Karpas-422 (cell line): ENCODE measurements at regions not wholly inside any gene's neighbourhood (a gene's known extent, or its start where the extent isn't known, plus 50 kb on each side); places are given as distances from the start of the nearest gene placed in this dataset.

Experiments
- DNase-seq: peaks from one replicate; pipeline ENCODE4 v3.0.0-alpha.2; 2015
- H2AFZ ChIP-seq: fragments of 200-600 bp; sonication (generic); 2 replicates; pipeline ENCODE4 v1.6.1; 2014; ENCODE audit warnings: antibody characterized with exemption, low read length, mixed read lengths
- H3K27ac ChIP-seq: fragments of 200-600 bp; sonication (generic); 2 replicates; pipeline ENCODE4 v1.5.1; 2014; ENCODE audit warnings: mild to moderate bottlenecking, low read length, moderate library complexity
- H3K27me3 ChIP-seq: fragments of 200-600 bp; sonication (generic); 2 replicates; pipeline ENCODE4 v1.6.1; 2014; ENCODE audit warnings: low read length, mixed read lengths
- H3K36me3 ChIP-seq: fragments of 200-600 bp; sonication (generic); 2 replicates; pipeline ENCODE4 v1.6.1; 2014; ENCODE audit warnings: low read length, mixed read lengths; ENCODE audit not compliant: insufficient read depth
- H3K4me1 ChIP-seq: fragments of 200-600 bp; sonication (generic); 2 replicates; pipeline ENCODE4 v1.6.1; 2014; ENCODE audit warnings: mild to moderate bottlenecking, low read length, mixed read lengths
- H3K4me2 ChIP-seq: fragments of 200-600 bp; sonication (generic); 2 replicates; pipeline ENCODE4 v1.6.1; 2014; ENCODE audit warnings: low read length, low read depth, mild to moderate bottlenecking; ENCODE audit not compliant: poor library complexity, severe bottlenecking
- H3K4me3 ChIP-seq: fragments of 200-600 bp; sonication (generic); 2 replicates; pipeline ENCODE4 v1.5.1; 2014; ENCODE audit warnings: mild to moderate bottlenecking, antibody characterized with exemption, low read length, mixed read lengths
- H3K79me2 ChIP-seq: fragments of 200-600 bp; sonication (generic); 2 replicates; pipeline ENCODE4 v1.6.1; 2014; ENCODE audit warnings: mild to moderate bottlenecking, low read length, mixed read lengths
- H3K9ac ChIP-seq: fragments of 200-600 bp; sonication (generic); 2 replicates; pipeline ENCODE4 v1.6.0; 2014; ENCODE audit warnings: low read length
- H3K9me2 ChIP-seq: fragments of 200-600 bp; sonication (generic), shearing (Covaris generic); replicated peaks from 2 replicates; pipeline ENCODE4 v1.6.0; 2014; ENCODE audit warnings: mild to moderate bottlenecking, low read length, moderate library complexity; ENCODE audit not compliant: insufficient read depth
- H3K9me3 ChIP-seq: fragments of 300-700, 200-600 bp; sonication (generic); 2 replicates; pipeline ENCODE4 v1.6.1; 2014; ENCODE audit warnings: low read length, mixed read lengths
- H4K20me1 ChIP-seq: fragments of 200-600 bp; sonication (generic); 2 replicates; pipeline ENCODE4 v1.6.1; 2014; ENCODE audit warnings: mild to moderate bottlenecking, antibody characterized with exemption, low read length, low read depth; ENCODE audit not compliant: insufficient read depth

GRCh38 chr6:164502833-164503232 lies 806.6 kb downstream of the C6orf118 start:
- no peaks in the 10 kb centered on the region for H3K36me3 ChIP-seq
- no peak overlapping the region for H3K4me3 ChIP-seq
- no peaks in the 10 kb centered on the region; the same call in 1 of the 2 replicates for H3K4me1 ChIP-seq
- no peaks in the 10 kb centered on the region for H3K79me2 ChIP-seq
- H2AFZ ChIP-seq = no peak overlapping the region
- H3K27ac ChIP-seq = no peak overlapping the region
- no peaks in the 10 kb centered on the region for H3K9me2 ChIP-seq
- peaks cover 9% of the 10 kb centered on the region for H3K9me3 ChIP-seq
- no peak overlapping the region for H3K4me2 ChIP-seq
- no peaks in the 10 kb centered on the region for H4K20me1 ChIP-seq
- H3K27me3 ChIP-seq = no peaks in the 10 kb centered on the region
- no peak overlapping the region for H3K9ac ChIP-seq
- no peak for DNase-seq

GRCh38 chr6:164495882-164496495 lies 813.4 kb downstream of the C6orf118 start:
- Histone ChIP-seq H2AFZ (no peak overlapping the region), H3K9me2 (no peaks in the 10 kb centered on the region), H3K36me3 (no peaks in the 10 kb centered on the region), H4K20me1 (no peaks in the 10 kb centered on the region), H3K4me2 (no peak overlapping the region), H3K4me1 (no peaks in the 10 kb centered on the region), H3K79me2 (no peaks in the 10 kb centered on the region), H3K4me3 (no peak overlapping the region), H3K9me3 (peaks cover 13% of the 10 kb centered on the region), H3K27ac (no peak overlapping the region), H3K9ac (no peak overlapping the region), H3K27me3 (no peaks in the 10 kb centered on the region)
- no peak for DNase-seq

GRCh38 chr6:164478426-164478825 lies 831.0 kb downstream of the C6orf118 start:
- H3K79me2 ChIP-seq = no peaks in the 10 kb centered on the region
- H3K9ac ChIP-seq = no peak overlapping the region
- no peak overlapping the region for H3K27ac ChIP-seq
- no peaks in the 10 kb centered on the region for H3K4me1 ChIP-seq
- no peak overlapping the region for H3K4me2 ChIP-seq
- H4K20me1 ChIP-seq = no peaks in the 10 kb centered on the region
- no peak for DNase-seq
- H2AFZ ChIP-seq = no peak overlapping the region
- H3K27me3 ChIP-seq = no peaks in the 10 kb centered on the region
- H3K36me3 ChIP-seq = no peaks in the 10 kb centered on the region
- H3K9me2 ChIP-seq = no peaks in the 10 kb centered on the region
- no peak overlapping the region for H3K4me3 ChIP-seq
- peaks cover 9% of the 10 kb centered on the region for H3K9me3 ChIP-seq

- H3K36me3 ChIP-seq = no peaks in the 10 kb centered on the region
- no peaks in the 10 kb centered on the region for H3K4me1 ChIP-seq
- no peak overlapping the region for H2AFZ ChIP-seq
- H3K4me2 ChIP-seq = no peak overlapping the region
- peaks cover 6% of the 10 kb centered on the region for H3K9me3 ChIP-seq
- H3K9me2 ChIP-seq = no peaks in the 10 kb centered on the region
- H3K4me3 ChIP-seq = no peak overlapping the region
- no peaks in the 10 kb centered on the region for H3K27me3 ChIP-seq
- H3K27ac ChIP-seq = no peak overlapping the region
- no peaks in the 10 kb centered on the region for H4K20me1 ChIP-seq
- H3K79me2 ChIP-seq = no peaks in the 10 kb centered on the region
- DNase-seq = no peak
- H3K9ac ChIP-seq = no peak overlapping the region
Measured at GRCh38 chr6:164477790-164478189, 831.6 kb downstream of the C6orf118 start.

- no peaks in the 10 kb centered on the region for H4K20me1 ChIP-seq
- no peaks in the 10 kb centered on the region for H3K27me3 ChIP-seq
- no peak overlapping the region for H3K4me2 ChIP-seq
- no peak overlapping the region for H3K4me3 ChIP-seq
- peaks cover 5% of the 10 kb centered on the region for H3K9me3 ChIP-seq
- no peak for DNase-seq
- H3K9me2 ChIP-seq = no peaks in the 10 kb centered on the region
- no peak overlapping the region for H3K9ac ChIP-seq
- no peaks in the 10 kb centered on the region for H3K36me3 ChIP-seq
- H3K79me2 ChIP-seq = no peaks in the 10 kb centered on the region
- H2AFZ ChIP-seq = no peak overlapping the region
- no peak overlapping the region for H3K27ac ChIP-seq
- H3K4me1 ChIP-seq = no peaks in the 10 kb centered on the region
Measured at GRCh38 chr6:164477101-164477500, 832.3 kb downstream of the C6orf118 start.

GRCh38 chr6:164469276-164469949 lies 840.0 kb downstream of the C6orf118 start:
- H2AFZ ChIP-seq = no peak overlapping the region
- H4K20me1 ChIP-seq = no peaks in the 10 kb centered on the region
- no peak overlapping the region for H3K4me3 ChIP-seq
- no peak overlapping the region for H3K27ac ChIP-seq
- H3K36me3 ChIP-seq = no peaks in the 10 kb centered on the region
- no peaks in the 10 kb centered on the region for H3K4me1 ChIP-seq
- H3K9ac ChIP-seq = no peak overlapping the region
- H3K4me2 ChIP-seq = no peak overlapping the region
- no peak for DNase-seq
- H3K79me2 ChIP-seq = no peaks in the 10 kb centered on the region
- no peaks in the 10 kb centered on the region for H3K27me3 ChIP-seq
- H3K9me3 ChIP-seq = peaks cover 14% of the 10 kb centered on the region; the same call in 1 of the 2 replicates
- no peaks in the 10 kb centered on the region for H3K9me2 ChIP-seq

- H2AFZ ChIP-seq = no peak overlapping the region
Measured at GRCh38 chr6:164455835-164456234, 853.6 kb downstream of the C6orf118 start.

GRCh38 chr6:164453835-164454234 lies 855.6 kb downstream of the C6orf118 start:
- Histone ChIP-seq H3K9me3 (peaks cover 20% of the 10 kb centered on the region), H2AFZ (no peak overlapping the region), H3K4me1 (no peaks in the 10 kb centered on the region), H3K27me3 (no peaks in the 10 kb centered on the region), H3K9ac (no peak overlapping the region), H3K9me2 (no peaks in the 10 kb centered on the region), H3K4me2 (no peak overlapping the region), H3K36me3 (no peaks in the 10 kb centered on the region), H3K79me2 (no peaks in the 10 kb centered on the region), H3K4me3 (no peak overlapping the region), H3K27ac (no peak overlapping the region), H4K20me1 (no peaks in the 10 kb centered on the region)
- DNase-seq = no peak

More at GRCh38 chr6:164455835-164456234, 853.6 kb downstream of the C6orf118 start:
- Histone ChIP-seq H3K4me1 (no peaks in the 10 kb centered on the region), H3K9me3 (peaks cover 18% of the 10 kb centered on the region), H3K9ac (no peak overlapping the region), H3K36me3 (no peaks in the 10 kb centered on the region), H4K20me1 (no peaks in the 10 kb centered on the region), H3K4me3 (no peak overlapping the region), H3K79me2 (no peaks in the 10 kb centered on the region), H3K4me2 (no peak overlapping the region), H3K9me2 (no peaks in the 10 kb centered on the region), H3K27me3 (no peaks in the 10 kb centered on the region), H3K27ac (no peak overlapping the region)
- no peak for DNase-seq
